ENCODE measurements at regions not wholly inside any gene's neighbourhood (a gene's known extent, or its start where the extent isn't known, plus 50 kb on each side); places are given as distances from the start of the nearest gene placed in this dataset.

DNA sequence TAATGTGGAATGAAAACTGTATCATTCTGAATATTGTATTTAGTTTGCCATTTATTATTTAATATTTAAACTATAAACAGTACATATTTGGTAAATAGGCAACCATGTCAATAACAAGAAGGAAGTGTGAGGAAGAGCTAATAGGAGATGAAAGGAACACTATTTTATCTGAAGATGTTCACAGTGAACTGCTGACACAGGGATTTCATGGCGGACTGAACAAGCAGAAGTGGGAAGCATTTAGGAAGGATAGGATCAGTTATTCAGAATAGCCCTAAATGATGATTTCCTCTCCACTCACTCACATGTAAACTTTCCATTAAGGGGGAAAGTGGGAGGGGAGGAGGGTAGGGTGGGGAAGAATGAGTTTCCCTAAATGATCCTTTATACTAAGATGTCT is 682.4 kb downstream of the TOX3 start:
- Histone ChIP-seq H3K36me3 (ENCODE audit: control insufficient read depth in 2 of 2, extremely low read depth in 1 of 2, insufficient read depth in 1 of 2, low read length in 1 of 2) (no peaks in the 10 kb centered on the region), H3K4me1 (ENCODE audit: control insufficient read depth in 1 of 2, extremely low read depth in 1 of 2, insufficient read depth in 2 of 2, low read length in 2 of 2) (no peaks in the 10 kb centered on the region), H3K27me3 (replicated peaks in 1 of 2; ENCODE audit: control insufficient read depth in 2 of 2, extremely low read depth in 1 of 2, insufficient read depth in 2 of 2, low read length in 1 of 2) (no peaks in the 10 kb centered on the region), H3K9me3 (no peaks in the 10 kb centered on the region), H3K4me3 (ENCODE audit: control insufficient read depth in 1 of 2, extremely low read depth in 1 of 2, low read length in 1 of 2) (no peak overlapping the region), H3K27ac (ENCODE audit: low read length) (no peak overlapping the region)
- ChIA-PET POLR2A (no interaction called here), CTCF (no interaction called here)
- no CpG with 5 or more reads among the region's 1 CpG for WGBS (ENCODE audit: insufficient coverage)
- Mint-ChIP-seq H3K27ac (no peak overlapping the region), H3K4me1 (no peaks in the 10 kb centered on the region), H3K9me3 (peaks cover 5 to 10% (median 6%) of the 10 kb centered on the region in 3 donors), H3K36me3 (no peaks in the 10 kb centered on the region), H3K4me3 (no peak overlapping the region), H3K27me3 (no peaks in the 10 kb centered on the region)
- no peak for DNase-seq
- ATAC-seq (replicated peaks in 1 of 4), result no peak

DNA sequence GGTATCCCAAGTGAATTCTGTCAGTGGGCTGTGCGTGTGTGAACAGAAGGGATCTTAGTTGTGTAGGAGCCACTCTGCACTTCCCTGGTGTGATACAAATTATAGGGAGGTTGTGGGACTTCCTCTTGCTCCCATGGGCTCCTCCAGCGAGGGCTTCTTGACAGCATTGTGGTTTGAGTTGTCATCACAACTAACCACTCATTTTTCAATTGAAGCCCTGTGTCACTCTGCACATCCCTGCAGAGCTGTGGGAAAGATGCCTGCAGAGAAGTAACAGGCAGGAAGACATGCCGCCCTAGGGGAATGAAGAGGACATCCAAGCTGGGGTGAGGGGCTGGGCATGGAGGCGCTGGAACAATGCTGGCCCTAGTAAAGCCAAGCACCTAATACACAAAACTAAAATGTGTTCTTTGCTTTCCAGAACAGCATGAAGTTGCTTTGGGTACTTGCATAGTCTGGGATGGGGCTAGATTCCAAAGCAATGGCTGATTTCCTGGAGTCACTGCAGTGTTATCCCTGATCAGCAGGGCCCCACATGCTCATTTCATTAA is 692.5 kb downstream of the TOX3 start:
- Histone ChIP-seq H3K4me3 (ENCODE audit: control insufficient read depth in 1 of 2, extremely low read depth in 1 of 2, low read length in 1 of 2) (no peak overlapping the region), H3K27me3 (replicated peaks in 1 of 2; ENCODE audit: control insufficient read depth in 2 of 2, extremely low read depth in 1 of 2, insufficient read depth in 2 of 2, low read length in 1 of 2) (no peaks in the 10 kb centered on the region), H3K4me1 (ENCODE audit: control insufficient read depth in 1 of 2, extremely low read depth in 1 of 2, insufficient read depth in 2 of 2, low read length in 2 of 2) (no peaks in the 10 kb centered on the region), H3K27ac (ENCODE audit: low read length) (no peak overlapping the region), H3K36me3 (ENCODE audit: control insufficient read depth in 2 of 2, extremely low read depth in 1 of 2, insufficient read depth in 1 of 2, low read length in 1 of 2) (no peaks in the 10 kb centered on the region), H3K9me3 (no peaks in the 10 kb centered on the region)
- Mint-ChIP-seq H3K9me3 (peaks cover 4 to 27% (median 8%) of the 10 kb centered on the region in 3 donors), H3K27me3 (no peaks in the 10 kb centered on the region), H3K36me3 (no peaks in the 10 kb centered on the region), H3K4me1 (no peaks in the 10 kb centered on the region), H3K4me3 (no peak overlapping the region), H3K27ac (no peak overlapping the region)
- POLR2A ChIA-PET, result no interaction called here
- no peak for DNase-seq
- no CpG with 5 or more reads among the region's 4 CpGs for WGBS (ENCODE audit: insufficient coverage)
- no peak for ATAC-seq (replicated peaks in 1 of 4)
- CTCF ChIA-PET, result no interaction called here

GRCh38 chr16:51853586-51853985 is 693.4 kb downstream of the TOX3 start:
- H3K27ac ChIP-seq (ENCODE audit: low read length), result no peak overlapping the region
- no peaks in the 10 kb centered on the region for H3K27me3 Mint-ChIP-seq
- no peak for ATAC-seq (replicated peaks in 1 of 4)
- H3K27me3 ChIP-seq (replicated peaks in 1 of 2; ENCODE audit: control insufficient read depth in 2 of 2, extremely low read depth in 1 of 2, insufficient read depth in 2 of 2, low read length in 1 of 2), result no peaks in the 10 kb centered on the region
- H3K9me3 ChIP-seq, result no peaks in the 10 kb centered on the region
- no peaks in the 10 kb centered on the region for H3K36me3 Mint-ChIP-seq
- POLR2A ChIA-PET, result no interaction called here
- H3K4me1 Mint-ChIP-seq, result no peaks in the 10 kb centered on the region
- CTCF ChIA-PET, result no interaction called here
- no peaks in the 10 kb centered on the region for H3K36me3 ChIP-seq (ENCODE audit: control insufficient read depth in 2 of 2, extremely low read depth in 1 of 2, insufficient read depth in 1 of 2, low read length in 1 of 2)
- H3K27ac Mint-ChIP-seq, result no peak overlapping the region
- H3K4me3 ChIP-seq (ENCODE audit: control insufficient read depth in 1 of 2, extremely low read depth in 1 of 2, low read length in 1 of 2), result no peak overlapping the region
- DNase-seq, result no peak
- no peak overlapping the region for H3K4me3 Mint-ChIP-seq
- no CpG with 5 or more reads among the region's 1 CpG for WGBS (ENCODE audit: insufficient coverage)
- H3K9me3 Mint-ChIP-seq, result peaks cover 0 to 28% (median 8%) of the 10 kb centered on the region in 3 donors
- no peaks in the 10 kb centered on the region for H3K4me1 ChIP-seq (ENCODE audit: control insufficient read depth in 1 of 2, extremely low read depth in 1 of 2, insufficient read depth in 2 of 2, low read length in 2 of 2)

- whole genome bisulfite sequencing (ENCODE audit: insufficient coverage), result no CpG with 5 or more reads among the region's 1 CpG
- POLR2A ChIA-PET, result no interaction called here
- peaks cover 0 to 28% (median 8%) of the 10 kb centered on the region in 3 donors for H3K9me3 Mint-ChIP-seq
These were observed 694.1 kb downstream of the TOX3 start for GRCh38 chr16:51852892-51853291.

DNA sequence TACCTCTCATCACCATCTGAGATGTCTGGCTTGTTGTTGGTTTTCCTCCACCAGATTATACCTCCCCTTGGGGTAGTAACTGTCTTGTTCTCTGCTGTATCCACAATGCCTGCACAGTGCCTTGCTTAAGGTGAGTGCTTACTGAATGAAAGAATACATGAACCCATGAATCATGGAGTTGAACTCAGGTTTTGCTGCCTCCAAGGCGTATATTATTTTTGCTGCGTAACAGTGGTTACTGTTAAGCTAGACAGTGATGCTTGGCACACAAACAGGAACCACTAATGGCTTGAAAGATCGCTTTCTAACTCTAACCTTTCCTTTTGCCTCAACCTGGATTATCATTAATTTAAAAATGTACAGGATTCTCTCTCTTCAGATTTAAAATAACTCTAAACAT is 695.8 kb downstream of the TOX3 start:
- POLR2A ChIA-PET, result no interaction called here
- H3K4me1 Mint-ChIP-seq, result no peaks in the 10 kb centered on the region
- CTCF ChIA-PET, result no interaction called here
- Histone ChIP-seq H3K9me3 (no peaks in the 10 kb centered on the region), H3K4me3 (ENCODE audit: control insufficient read depth in 1 of 2, extremely low read depth in 1 of 2, low read length in 1 of 2) (no peak overlapping the region), H3K27me3 (replicated peaks in 1 of 2; ENCODE audit: control insufficient read depth in 2 of 2, extremely low read depth in 1 of 2, insufficient read depth in 2 of 2, low read length in 1 of 2) (no peaks in the 10 kb centered on the region), H3K36me3 (ENCODE audit: control insufficient read depth in 2 of 2, extremely low read depth in 1 of 2, insufficient read depth in 1 of 2, low read length in 1 of 2) (no peaks in the 10 kb centered on the region), H3K4me1 (ENCODE audit: control insufficient read depth in 1 of 2, extremely low read depth in 1 of 2, insufficient read depth in 2 of 2, low read length in 2 of 2) (no peaks in the 10 kb centered on the region), H3K27ac (ENCODE audit: low read length) (no peak overlapping the region)
- no CpG with 5 or more reads among the region's 3 CpGs for WGBS (ENCODE audit: insufficient coverage)
- ATAC-seq (replicated peaks in 1 of 4), result no peak
- no peaks in the 10 kb centered on the region for H3K27me3 Mint-ChIP-seq
- H3K9me3 Mint-ChIP-seq, result peaks cover 0 to 25% (median 8%) of the 10 kb centered on the region in 3 donors
- no peak overlapping the region for H3K4me3 Mint-ChIP-seq
- no peak overlapping the region for H3K27ac Mint-ChIP-seq
- no peaks in the 10 kb centered on the region for H3K36me3 Mint-ChIP-seq
- no peak for DNase-seq

More at GRCh38 chr16:51852892-51853291, 694.1 kb downstream of the TOX3 start:
- Histone ChIP-seq H3K9me3 (no peaks in the 10 kb centered on the region), H3K27ac (ENCODE audit: low read length) (no peak overlapping the region), H3K36me3 (ENCODE audit: control insufficient read depth in 2 of 2, extremely low read depth in 1 of 2, insufficient read depth in 1 of 2, low read length in 1 of 2) (no peaks in the 10 kb centered on the region), H3K4me3 (ENCODE audit: control insufficient read depth in 1 of 2, extremely low read depth in 1 of 2, low read length in 1 of 2) (no peak overlapping the region), H3K27me3 (replicated peaks in 1 of 2; ENCODE audit: control insufficient read depth in 2 of 2, extremely low read depth in 1 of 2, insufficient read depth in 2 of 2, low read length in 1 of 2) (no peaks in the 10 kb centered on the region), H3K4me1 (ENCODE audit: control insufficient read depth in 1 of 2, extremely low read depth in 1 of 2, insufficient read depth in 2 of 2, low read length in 2 of 2) (no peaks in the 10 kb centered on the region)
- Mint-ChIP-seq H3K4me1 (no peaks in the 10 kb centered on the region), H3K4me3 (no peak overlapping the region), H3K36me3 (no peaks in the 10 kb centered on the region), H3K27me3 (no peaks in the 10 kb centered on the region), H3K27ac (no peak overlapping the region)
- DNase-seq, result no peak
- no peak for ATAC-seq (replicated peaks in 1 of 4)
- CTCF ChIA-PET, result no interaction called here

DNA sequence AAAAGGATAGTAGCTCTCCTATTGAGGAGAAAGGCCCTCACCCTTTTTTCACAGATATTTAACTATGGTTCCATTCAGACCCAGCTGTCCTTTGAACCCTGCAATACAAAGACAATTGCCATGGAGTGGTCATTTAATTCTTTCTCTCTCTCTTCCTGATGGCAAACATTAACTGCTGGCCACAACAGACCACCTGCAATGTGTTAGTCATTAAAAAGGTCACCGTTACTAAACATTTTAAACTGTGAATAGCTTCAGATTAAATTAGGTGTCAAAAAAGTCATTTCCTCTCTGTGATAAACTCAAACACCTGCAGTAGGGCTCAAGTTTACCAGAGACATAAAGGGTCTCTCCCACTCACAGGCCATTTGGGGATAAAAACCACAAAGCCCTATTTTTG is 697.2 kb downstream of the TOX3 start:
- Histone ChIP-seq H3K36me3 (ENCODE audit: control insufficient read depth in 2 of 2, extremely low read depth in 1 of 2, insufficient read depth in 1 of 2, low read length in 1 of 2) (no peaks in the 10 kb centered on the region), H3K9me3 (no peaks in the 10 kb centered on the region), H3K4me1 (ENCODE audit: control insufficient read depth in 1 of 2, extremely low read depth in 1 of 2, insufficient read depth in 2 of 2, low read length in 2 of 2) (no peaks in the 10 kb centered on the region), H3K27me3 (replicated peaks in 1 of 2; ENCODE audit: control insufficient read depth in 2 of 2, extremely low read depth in 1 of 2, insufficient read depth in 2 of 2, low read length in 1 of 2) (no peaks in the 10 kb centered on the region), H3K27ac (ENCODE audit: low read length) (no peak overlapping the region), H3K4me3 (ENCODE audit: control insufficient read depth in 1 of 2, extremely low read depth in 1 of 2, low read length in 1 of 2) (no peak overlapping the region)
- ATAC-seq (replicated peaks in 1 of 4), result no peak
- POLR2A ChIA-PET, result no interaction called here
- no peak overlapping the region for H3K4me3 Mint-ChIP-seq
- H3K4me1 Mint-ChIP-seq, result no peaks in the 10 kb centered on the region
- H3K27me3 Mint-ChIP-seq, result no peaks in the 10 kb centered on the region
- no peaks in the 10 kb centered on the region for H3K36me3 Mint-ChIP-seq
- peaks cover 0 to 25% (median 8%) of the 10 kb centered on the region in 3 donors for H3K9me3 Mint-ChIP-seq
- DNase-seq, result no peak
- 67% methylated on average over 1 of the region's 1 CpG for WGBS (ENCODE audit: insufficient coverage)
- CTCF ChIA-PET, result no interaction called here
- H3K27ac Mint-ChIP-seq, result no peak overlapping the region
